ENCODE measurements at regions not wholly inside any gene's neighbourhood (a gene's known extent, or its start where the extent isn't known, plus 50 kb on each side); places are given as distances from the start of the nearest gene placed in this dataset.

DNA sequence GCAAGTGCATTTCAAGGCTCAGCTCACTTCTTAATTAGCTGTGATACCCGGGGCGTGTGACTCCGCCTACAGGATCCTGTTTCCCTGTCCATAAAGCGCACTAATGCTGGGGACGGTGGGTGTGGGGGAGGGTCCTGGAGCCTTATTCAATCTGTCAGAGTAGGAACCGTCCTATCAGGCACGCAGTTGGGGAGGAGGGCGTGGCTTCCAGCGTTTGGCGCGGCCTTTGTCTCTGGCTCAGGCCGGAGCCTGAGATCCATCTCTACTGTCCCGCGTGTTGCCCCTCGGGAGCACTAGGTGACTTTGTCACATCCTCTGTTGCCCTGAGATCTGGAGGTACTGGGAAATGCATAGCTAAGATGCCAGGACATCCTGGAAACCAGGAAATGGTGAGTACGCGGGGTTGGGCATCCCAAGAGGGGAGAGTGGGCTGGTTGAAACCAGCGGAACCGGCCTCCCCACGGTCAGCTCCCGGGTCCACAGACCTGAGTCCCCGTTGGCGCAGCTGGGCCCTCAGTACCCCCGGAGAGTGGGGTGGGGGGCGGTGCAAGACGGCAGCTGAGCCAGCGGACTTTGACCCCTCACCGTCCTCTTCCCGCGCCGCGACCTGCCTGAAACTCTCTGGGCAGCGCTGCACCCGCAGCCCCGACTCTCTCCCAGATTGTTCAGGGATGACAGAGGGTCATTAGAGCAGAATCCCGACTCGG lies 104.4 kb upstream of the ZNF92 start:
- ChIA-PET POLR2A (ENCODE audit: unreplicated experiment) (no interaction called here), CTCF (no interaction called here)
- no peaks in the 10 kb centered on the region for H3K36me3 ChIP-seq (ENCODE audit: low read depth, low read length)
- H3K9ac ChIP-seq (ENCODE audit: low read length) = no peak overlapping the region
- no peaks in the 10 kb centered on the region for H3K9me3 ChIP-seq (ENCODE audit: low read length)
- peaks cover 6% of the 10 kb centered on the region; the same call in 1 of the 2 replicates for H3K27me3 ChIP-seq (ENCODE audit: low read length)
- ATAC-seq (no peak), DNase-seq (no peak)
- H3K4me2 ChIP-seq (ENCODE audit: low read length) = no peak overlapping the region
- no peaks in the 10 kb centered on the region for H3K79me2 ChIP-seq (ENCODE audit: low read length)
- no peaks in the 10 kb centered on the region for H3K4me1 ChIP-seq (ENCODE audit: insufficient read depth, low read length)
- intact Hi-C loops (cut with micrococcal nuclease) = no loop called here
- TF ChIP-seq CTCF (conservative IDR thresholded peaks at IDR 0.05; ENCODE audit: low read depth, low read length) (no peak), EZH2 (IDR thresholded peaks at IDR 0.05; ENCODE audit: low read length, unreplicated experiment) (no peak), EZH2phosphoT487 (IDR thresholded peaks at IDR 0.05; ENCODE audit: borderline replicate concordance, low read length) (no peak)
- no peak overlapping the region for H2AFZ ChIP-seq (ENCODE audit: low read length)
- H3F3A ChIP-seq (ENCODE audit: low read length, unreplicated experiment) = no peaks in the 10 kb centered on the region
- no TSS peak for BruUV-seq (replicated peaks)
- H3K27ac ChIP-seq (ENCODE audit: low read length) = no peak overlapping the region
- H4K20me1 ChIP-seq (ENCODE audit: low read length) = no peaks in the 10 kb centered on the region
- no peaks in the 10 kb centered on the region for H3K9me2 ChIP-seq (replicated peaks; ENCODE audit: low read length)
- H3K4me3 ChIP-seq (ENCODE audit: low read length) = no peak overlapping the region

- BruUV-seq (replicated peaks) = no TSS peak
- POLR2A ChIA-PET (ENCODE audit: unreplicated experiment) = no interaction called here
- ATAC-seq = no peak
Observed at GRCh38 chr7:65268782-65269149, 104.9 kb upstream of the ZNF92 start.

More at GRCh38 chr7:65268782-65269149, 104.9 kb upstream of the ZNF92 start:
- H4K20me1 ChIP-seq (ENCODE audit: low read length) = no peaks in the 10 kb centered on the region
- H3K79me2 ChIP-seq (ENCODE audit: low read length) = no peaks in the 10 kb centered on the region
- H3F3A ChIP-seq (ENCODE audit: low read length, unreplicated experiment) = no peaks in the 10 kb centered on the region
- H3K9ac ChIP-seq (ENCODE audit: low read length) = no peak overlapping the region
- H3K4me2 ChIP-seq (ENCODE audit: low read length) = no peak overlapping the region
- no peak for DNase-seq
- H3K9me3 ChIP-seq (ENCODE audit: low read length) = no peaks in the 10 kb centered on the region
- no peaks in the 10 kb centered on the region for H3K9me2 ChIP-seq (replicated peaks; ENCODE audit: low read length)
- H2AFZ ChIP-seq (ENCODE audit: low read length) = no peak overlapping the region
- H3K4me3 ChIP-seq (ENCODE audit: low read length) = no peak overlapping the region
- no peaks in the 10 kb centered on the region for H3K36me3 ChIP-seq (ENCODE audit: low read depth, low read length)
- H3K4me1 ChIP-seq (ENCODE audit: insufficient read depth, low read length) = no peaks in the 10 kb centered on the region
- CTCF ChIA-PET = no interaction called here
- H3K27ac ChIP-seq (ENCODE audit: low read length) = no peak overlapping the region
- no peak for TF ChIP-seq EZH2 (IDR thresholded peaks at IDR 0.05; ENCODE audit: low read length, unreplicated experiment)
- TF ChIP-seq CTCF (conservative IDR thresholded peaks at IDR 0.05; ENCODE audit: low read depth, low read length) = no peak
- no peak for TF ChIP-seq EZH2phosphoT487 (IDR thresholded peaks at IDR 0.05; ENCODE audit: borderline replicate concordance, low read length)
- H3K27me3 ChIP-seq (ENCODE audit: low read length) = peaks cover 6% of the 10 kb centered on the region; the same call in 1 of the 2 replicates
- intact Hi-C loops (cut with micrococcal nuclease) = no loop called here
